Glomerular endothelial cell (primary cell): ENCODE measurements at regions not wholly inside any gene's neighbourhood (a gene's known extent, or its start where the extent isn't known, plus 50 kb on each side); places are given as distances from the start of the nearest gene placed in this dataset.
"Not testable (repeated sequence)": the region's sequence is repeated elsewhere in the genome, so short reads cannot be mapped to it uniquely, and the experiment has no call there.

Source experiments
- DNase-seq: peaks from one replicate; pipeline ENCODE4 v3.0.0-alpha.2; 2011; ENCODE audit warnings: low read depth, low spot score; ENCODE audit errors: extremely low read depth

- no peak for DNase-seq
Observed at GRCh38 chr7:69272101-69272500, 326.2 kb upstream of the AUTS2 start.

GRCh38 chr7:69276011-69276729, 322.1 kb upstream of the AUTS2 start:
- DNase-seq, result no peak

GRCh38 chr7:69277366-69277765, 320.9 kb upstream of the AUTS2 start:
- DNase-seq, result no peak

- no peak for DNase-seq
Observed at GRCh38 chr7:69282946-69283345, 315.3 kb upstream of the AUTS2 start.

- no peak for DNase-seq
Observed at GRCh38 chr7:69283421-69283820, 314.9 kb upstream of the AUTS2 start.

- DNase-seq, result no peak
Observed at GRCh38 chr7:69285854-69286253, 312.4 kb upstream of the AUTS2 start.

- DNase-seq, result no peak
Observed at GRCh38 chr7:69295977-69296376, 302.3 kb upstream of the AUTS2 start.

GRCh38 chr7:69301253-69301652, 297.0 kb upstream of the AUTS2 start:
- DNase-seq, result no peak

GRCh38 chr7:69309601-69310000, 288.7 kb upstream of the AUTS2 start:
- no peak for DNase-seq

- no peak for DNase-seq
Observed at GRCh38 chr7:69311489-69311888, 286.8 kb upstream of the AUTS2 start.

- DNase-seq, result not testable (repeated sequence)
Observed at GRCh38 chr7:69313852-69314251, 284.4 kb upstream of the AUTS2 start.

GRCh38 chr7:69318794-69319193, 279.5 kb upstream of the AUTS2 start:
- DNase-seq, result no peak

- DNase-seq, result no peak
Observed at GRCh38 chr7:69328516-69328915, 269.8 kb upstream of the AUTS2 start.

GRCh38 chr7:69334701-69335100, 263.6 kb upstream of the AUTS2 start:
- no peak for DNase-seq

GRCh38 chr7:69335331-69335730, 262.9 kb upstream of the AUTS2 start:
- DNase-seq, result no peak

- no peak for DNase-seq
Observed at GRCh38 chr7:69336976-69337375, 261.3 kb upstream of the AUTS2 start.

GRCh38 chr7:69338144-69338543, 260.1 kb upstream of the AUTS2 start:
- DNase-seq, result no peak

GRCh38 chr7:69341288-69341687, 257.0 kb upstream of the AUTS2 start:
- DNase-seq, result no peak

- DNase-seq, result no peak
Observed at GRCh38 chr7:69342154-69342884, 256.0 kb upstream of the AUTS2 start.

GRCh38 chr7:69349291-69349690, 249.0 kb upstream of the AUTS2 start:
- DNase-seq, result no peak

GRCh38 chr7:69358163-69358821, 240.0 kb upstream of the AUTS2 start:
- no peak for DNase-seq
